HFFc6 (cell line): ENCODE measurements at regions not wholly inside any gene's neighbourhood (a gene's known extent, or its start where the extent isn't known, plus 50 kb on each side); places are given as distances from the start of the nearest gene placed in this dataset.

ENCODE experiments used
- DNase-seq: peaks from one replicate; pipeline ENCODE4 v3.0.0-alpha.2; 2018
- H3K27ac Mint-ChIP-seq: 2 replicates; pipeline ENCODE4 v1.8.0; 2020; ENCODE audit warnings: mild to moderate bottlenecking, mixed read lengths
- H3K27me3 Mint-ChIP-seq: 2 replicates; pipeline ENCODE4 v1.8.0; 2021; ENCODE audit warnings: mild to moderate bottlenecking, moderate library complexity, mixed read lengths; ENCODE audit not compliant: insufficient read depth
- H3K36me3 Mint-ChIP-seq: 2 replicates; pipeline ENCODE4 v1.8.0; 2021; ENCODE audit warnings: low read depth, mixed read lengths
- H3K4me1 Mint-ChIP-seq: 2 replicates; pipeline ENCODE4 v1.8.0; 2020; ENCODE audit warnings: low read depth, mixed read lengths
- H3K4me3 Mint-ChIP-seq: 2 replicates; pipeline ENCODE4 v1.8.0; 2020; ENCODE audit warnings: mild to moderate bottlenecking, moderate library complexity, mixed read lengths
- H3K9me3 Mint-ChIP-seq: 2 replicates; pipeline ENCODE4 v1.8.0; 2020; ENCODE audit warnings: mild to moderate bottlenecking, mixed read lengths
- TF ChIP-seq, protein P1 (sequence below): fragments of 200-600 bp; sonication (generic); IDR thresholded peaks from 2 replicates; pipeline ENCODE4 v1.5.0; 2021; ENCODE audit warnings: antibody characterized with exemption, mild to moderate bottlenecking

DNA sequence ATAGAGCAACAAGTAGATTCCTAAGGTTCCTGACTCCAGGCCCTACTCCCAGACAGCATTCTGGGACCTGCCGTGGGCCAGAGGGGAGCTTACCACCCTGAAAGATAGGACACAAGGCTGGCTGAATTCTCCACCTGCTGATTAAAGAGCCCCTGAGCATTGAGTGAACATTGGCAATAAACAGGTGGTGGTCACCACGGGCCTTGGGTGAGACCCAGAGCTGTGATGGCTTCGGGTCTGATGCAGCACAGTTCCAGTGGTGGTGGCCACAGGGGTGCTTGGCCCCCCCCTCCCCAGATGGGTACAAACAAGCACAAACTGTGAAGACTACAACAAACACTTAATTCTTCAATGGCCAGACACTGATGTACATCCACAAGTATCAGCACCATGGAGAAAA is 444.6 kb downstream of the GASK1B start:
- DNase-seq: no peak
- H3K27ac Mint-ChIP-seq: no peak overlapping the region
- no peaks in the 10 kb centered on the region for H3K36me3 Mint-ChIP-seq
- peaks cover 54% of the 10 kb centered on the region for H3K9me3 Mint-ChIP-seq
- no peak overlapping the region for H3K4me3 Mint-ChIP-seq
- TF ChIP-seq, protein P1, sequence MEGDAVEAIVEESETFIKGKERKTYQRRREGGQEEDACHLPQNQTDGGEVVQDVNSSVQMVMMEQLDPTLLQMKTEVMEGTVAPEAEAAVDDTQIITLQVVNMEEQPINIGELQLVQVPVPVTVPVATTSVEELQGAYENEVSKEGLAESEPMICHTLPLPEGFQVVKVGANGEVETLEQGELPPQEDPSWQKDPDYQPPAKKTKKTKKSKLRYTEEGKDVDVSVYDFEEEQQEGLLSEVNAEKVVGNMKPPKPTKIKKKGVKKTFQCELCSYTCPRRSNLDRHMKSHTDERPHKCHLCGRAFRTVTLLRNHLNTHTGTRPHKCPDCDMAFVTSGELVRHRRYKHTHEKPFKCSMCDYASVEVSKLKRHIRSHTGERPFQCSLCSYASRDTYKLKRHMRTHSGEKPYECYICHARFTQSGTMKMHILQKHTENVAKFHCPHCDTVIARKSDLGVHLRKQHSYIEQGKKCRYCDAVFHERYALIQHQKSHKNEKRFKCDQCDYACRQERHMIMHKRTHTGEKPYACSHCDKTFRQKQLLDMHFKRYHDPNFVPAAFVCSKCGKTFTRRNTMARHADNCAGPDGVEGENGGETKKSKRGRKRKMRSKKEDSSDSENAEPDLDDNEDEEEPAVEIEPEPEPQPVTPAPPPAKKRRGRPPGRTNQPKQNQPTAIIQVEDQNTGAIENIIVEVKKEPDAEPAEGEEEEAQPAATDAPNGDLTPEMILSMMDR: no peak
- no peaks in the 10 kb centered on the region for H3K27me3 Mint-ChIP-seq
- H3K4me1 Mint-ChIP-seq: no peaks in the 10 kb centered on the region

DNA sequence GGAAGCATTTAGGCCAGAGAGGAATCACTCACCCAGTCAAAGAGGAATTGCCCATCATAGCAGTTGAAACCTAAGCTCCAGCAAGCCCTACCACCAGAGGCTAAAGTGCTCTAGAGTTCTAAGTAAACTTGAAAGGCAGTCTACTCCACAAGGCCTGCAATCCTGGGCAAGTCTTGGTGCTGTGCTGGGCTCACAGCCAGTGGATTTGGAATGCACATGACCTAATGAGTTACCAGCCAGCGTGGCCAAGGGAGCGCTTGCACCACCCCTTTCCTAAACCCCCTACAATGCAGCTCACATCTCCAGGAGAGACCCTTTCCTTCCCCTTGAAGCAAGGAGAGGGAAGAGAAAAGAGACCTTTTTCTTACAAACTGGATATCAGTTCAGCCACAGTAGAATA is 445.7 kb downstream of the GASK1B start:
- H3K4me3 Mint-ChIP-seq: no peak overlapping the region
- no peak overlapping the region for H3K27ac Mint-ChIP-seq
- H3K27me3 Mint-ChIP-seq: no peaks in the 10 kb centered on the region
- H3K4me1 Mint-ChIP-seq: no peaks in the 10 kb centered on the region
- TF ChIP-seq, protein P1: no peak
- H3K9me3 Mint-ChIP-seq: peaks cover 54% of the 10 kb centered on the region
- H3K36me3 Mint-ChIP-seq: no peaks in the 10 kb centered on the region
- no peak for DNase-seq

DNA sequence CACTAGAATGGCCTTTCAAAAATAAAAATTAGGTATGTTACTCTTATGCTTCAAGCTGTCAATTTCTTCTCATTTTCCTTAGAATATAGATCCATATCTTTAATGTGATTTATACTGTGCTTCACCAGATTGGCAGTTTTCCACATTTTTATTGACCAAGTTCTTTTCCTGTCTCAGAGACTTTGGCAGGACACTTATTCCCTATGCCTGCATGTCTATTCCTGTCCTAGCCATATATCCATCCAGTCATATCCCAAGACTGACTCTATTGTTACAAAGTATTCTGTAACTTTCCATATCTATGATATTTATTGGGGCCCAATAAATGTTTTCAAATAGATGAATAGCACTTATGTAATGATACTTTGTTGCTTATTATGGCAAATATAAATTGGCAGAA is 450.7 kb downstream of the GASK1B start:
- no peak overlapping the region for H3K4me3 Mint-ChIP-seq
- no peaks in the 10 kb centered on the region for H3K36me3 Mint-ChIP-seq
- H3K4me1 Mint-ChIP-seq: no peaks in the 10 kb centered on the region
- H3K27me3 Mint-ChIP-seq: no peaks in the 10 kb centered on the region
- no peak for DNase-seq
- TF ChIP-seq, protein P1: no peak
- H3K27ac Mint-ChIP-seq: no peak overlapping the region
- peaks cover 40% of the 10 kb centered on the region for H3K9me3 Mint-ChIP-seq

- no peaks in the 10 kb centered on the region for H3K36me3 Mint-ChIP-seq
- no peak overlapping the region for H3K4me3 Mint-ChIP-seq
- H3K27ac Mint-ChIP-seq: no peak overlapping the region
- no peak for DNase-seq
- H3K9me3 Mint-ChIP-seq: peaks cover 8% of the 10 kb centered on the region; the same call in 1 of the 2 replicates
- TF ChIP-seq, protein P1: no peak
- no peaks in the 10 kb centered on the region for H3K4me1 Mint-ChIP-seq
- no peaks in the 10 kb centered on the region for H3K27me3 Mint-ChIP-seq
Observed at GRCh38 chr4:157713342-157713741, 459.5 kb downstream of the GASK1B start.

DNA sequence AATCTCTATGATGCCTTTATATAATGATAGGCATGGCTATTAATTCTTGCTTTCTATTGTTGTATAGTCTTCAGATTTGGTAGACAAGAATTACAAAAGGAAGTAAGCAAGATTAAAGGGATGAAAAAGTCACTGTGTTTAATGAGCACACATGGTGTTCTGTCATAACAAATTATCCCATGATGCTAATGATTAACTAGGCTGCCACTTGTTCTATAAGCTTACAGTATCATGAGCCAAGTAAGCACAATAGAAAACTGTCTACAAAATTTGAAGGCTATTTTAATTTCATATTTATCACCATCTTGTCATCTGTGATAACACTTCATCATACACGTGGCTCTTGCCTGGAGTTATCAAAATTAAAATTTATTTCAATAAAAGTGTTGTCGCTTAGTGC is 466.7 kb downstream of the GASK1B start:
- no peak for DNase-seq
- TF ChIP-seq, protein P1: no peak
- Mint-ChIP-seq H3K9me3 (0 out of 2 replicates have a peak, but pooled peaks cover 5% of the 10 kb centered on the region), H3K27ac (no peak overlapping the region), H3K4me1 (no peaks in the 10 kb centered on the region), H3K4me3 (no peak overlapping the region), H3K27me3 (no peaks in the 10 kb centered on the region), H3K36me3 (no peaks in the 10 kb centered on the region)

GRCh38 chr4:157702831-157703230 is 470.0 kb downstream of the GASK1B start:
- TF ChIP-seq, protein P1: no peak
- H3K9me3 Mint-ChIP-seq: peaks cover 8% of the 10 kb centered on the region; the same call in 1 of the 2 replicates
- H3K27ac Mint-ChIP-seq: no peak overlapping the region
- no peak overlapping the region for H3K4me3 Mint-ChIP-seq
- H3K36me3 Mint-ChIP-seq: no peaks in the 10 kb centered on the region
- H3K27me3 Mint-ChIP-seq: no peaks in the 10 kb centered on the region
- no peaks in the 10 kb centered on the region for H3K4me1 Mint-ChIP-seq
- DNase-seq: no peak
